ENCODE measurements at regions not wholly inside any gene's neighbourhood (a gene's known extent, or its start where the extent isn't known, plus 50 kb on each side); places are given as distances from the start of the nearest gene placed in this dataset.

DNA sequence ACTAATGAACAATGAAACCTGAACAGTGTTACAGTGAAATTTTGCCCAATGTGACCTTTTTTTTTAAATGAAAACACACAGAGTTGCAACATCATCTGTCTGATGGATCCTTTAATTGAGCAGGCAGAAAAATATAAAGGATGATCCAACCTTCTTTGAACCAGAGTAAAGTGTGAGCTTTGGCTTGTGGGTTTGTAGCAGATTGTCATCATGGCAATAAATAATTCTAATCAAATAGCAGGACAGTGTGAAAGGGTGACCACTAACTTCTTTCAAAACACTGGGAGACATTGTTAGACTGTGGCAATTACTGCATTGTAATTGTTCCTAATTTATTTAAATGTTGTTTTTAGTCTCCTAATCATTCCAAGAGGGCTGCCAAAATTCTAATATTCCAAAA is 197.2 kb downstream of the CHD9NB start:
- in situ Hi-C loops (cut with MboI; ENCODE audit: low pct_ligation_motif_present in 1 of 4, low pct_unique_long_range_greater_than_20kb in 1 of 4, low sequenced_read_pairs in 3 of 4), result no loop called here
- no peak overlapping the region for H3K27ac ChIP-seq
- no peak for DNase-seq

GRCh38 chr16:52852978-52853377 is 199.7 kb downstream of the CHD9NB start:
- Histone ChIP-seq H3K27ac (no peak overlapping the region), H3K4me1 (no peaks in the 10 kb centered on the region), H3K9me3 (peaks cover 16 to 17% of the 10 kb centered on the region in 2 donors), H3K36me3 (no peaks in the 10 kb centered on the region), H3K27me3 (no peaks in the 10 kb centered on the region), H3K4me3 (no peak overlapping the region)
- intact Hi-C loops (cut with DNase I; ENCODE audit: low total_unique reads), result no loop called here
- TF ChIP-seq POLR2A (IDR thresholded peaks at IDR 0.05) (no peak), POLR2AphosphoS5 (IDR thresholded peaks at IDR 0.05) (no peak), EP300 (IDR thresholded peaks at IDR 0.05; ENCODE audit: low read depth) (no peak)
- TF ChIP-seq, protein P1, sequence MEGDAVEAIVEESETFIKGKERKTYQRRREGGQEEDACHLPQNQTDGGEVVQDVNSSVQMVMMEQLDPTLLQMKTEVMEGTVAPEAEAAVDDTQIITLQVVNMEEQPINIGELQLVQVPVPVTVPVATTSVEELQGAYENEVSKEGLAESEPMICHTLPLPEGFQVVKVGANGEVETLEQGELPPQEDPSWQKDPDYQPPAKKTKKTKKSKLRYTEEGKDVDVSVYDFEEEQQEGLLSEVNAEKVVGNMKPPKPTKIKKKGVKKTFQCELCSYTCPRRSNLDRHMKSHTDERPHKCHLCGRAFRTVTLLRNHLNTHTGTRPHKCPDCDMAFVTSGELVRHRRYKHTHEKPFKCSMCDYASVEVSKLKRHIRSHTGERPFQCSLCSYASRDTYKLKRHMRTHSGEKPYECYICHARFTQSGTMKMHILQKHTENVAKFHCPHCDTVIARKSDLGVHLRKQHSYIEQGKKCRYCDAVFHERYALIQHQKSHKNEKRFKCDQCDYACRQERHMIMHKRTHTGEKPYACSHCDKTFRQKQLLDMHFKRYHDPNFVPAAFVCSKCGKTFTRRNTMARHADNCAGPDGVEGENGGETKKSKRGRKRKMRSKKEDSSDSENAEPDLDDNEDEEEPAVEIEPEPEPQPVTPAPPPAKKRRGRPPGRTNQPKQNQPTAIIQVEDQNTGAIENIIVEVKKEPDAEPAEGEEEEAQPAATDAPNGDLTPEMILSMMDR (IDR thresholded peaks at IDR 0.05), result no peak
- 79% methylated on average over 3 of the region's 5 CpGs; no CpG with 5 or more reads in 1 of the 2 donors for WGBS, 2 donors (ENCODE audit: low coverage in 1 of 2)
- in situ Hi-C loops (cut with MboI; ENCODE audit: low pct_ligation_motif_present in 1 of 4, low pct_unique_long_range_greater_than_20kb in 1 of 4, low sequenced_read_pairs in 3 of 4), result no loop called here
- DNase-seq, result no peak

More for the DNA sequence above, 197.2 kb downstream of the CHD9NB start:
- Histone ChIP-seq H3K27me3 (no peaks in the 10 kb centered on the region), H3K9me3 (peaks cover 16 to 17% of the 10 kb centered on the region in 2 donors), H3K36me3 (no peaks in the 10 kb centered on the region), H3K4me3 (no peak overlapping the region), H3K4me1 (no peaks in the 10 kb centered on the region)
- intact Hi-C loops (cut with DNase I; ENCODE audit: low total_unique reads), result no loop called here
- no peak for TF ChIP-seq EP300 (IDR thresholded peaks at IDR 0.05; ENCODE audit: low read depth)
- no peak for TF ChIP-seq POLR2A (IDR thresholded peaks at IDR 0.05)
- TF ChIP-seq, protein P1 (IDR thresholded peaks at IDR 0.05), result no peak

GRCh38 chr16:52851211-52851740 is 201.4 kb downstream of the CHD9NB start:
- in situ Hi-C loops (cut with MboI; ENCODE audit: low pct_ligation_motif_present in 1 of 4, low pct_unique_long_range_greater_than_20kb in 1 of 4, low sequenced_read_pairs in 3 of 4), result no loop called here
- Histone ChIP-seq H3K9me3 (peaks cover 16 to 17% of the 10 kb centered on the region in 2 donors), H3K4me3 (no peak overlapping the region), H3K4me1 (no peaks in the 10 kb centered on the region), H3K36me3 (no peaks in the 10 kb centered on the region), H3K27me3 (no peaks in the 10 kb centered on the region), H3K27ac (no peak overlapping the region)
- TF ChIP-seq, protein P1 (IDR thresholded peaks at IDR 0.05), result no peak
- TF ChIP-seq POLR2AphosphoS5 (IDR thresholded peaks at IDR 0.05) (no peak), EP300 (IDR thresholded peaks at IDR 0.05; ENCODE audit: low read depth) (no peak), POLR2A (IDR thresholded peaks at IDR 0.05) (no peak)
- DNase-seq, result no peak
- intact Hi-C loops (cut with DNase I; ENCODE audit: low total_unique reads), result no loop called here
- WGBS, 2 donors (ENCODE audit: low coverage in 1 of 2), result 0 to 49% methylated on average over 1 of the region's 1 CpG

DNA sequence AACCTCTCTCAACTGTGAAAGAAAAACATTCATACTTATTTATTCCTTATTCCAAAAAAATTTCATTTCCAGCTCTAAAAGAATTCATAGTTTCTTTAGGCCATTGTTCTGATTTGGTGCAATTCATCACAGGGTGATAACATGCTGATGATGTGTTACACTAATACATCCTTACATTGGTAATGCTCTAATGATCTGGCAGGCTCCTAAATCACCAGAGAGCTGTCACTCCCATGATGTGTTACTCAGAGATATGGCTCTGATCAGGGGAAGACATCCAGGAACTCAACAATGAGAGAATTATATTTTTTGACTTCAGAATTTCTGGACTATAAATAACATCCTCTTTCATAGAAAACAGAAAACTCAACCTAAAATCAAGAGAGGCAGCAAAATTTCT is 209.3 kb downstream of the CHD9NB start:
- DNase-seq, result no peak
- no peaks in the 10 kb centered on the region for H3K27me3 ChIP-seq
- TF ChIP-seq POLR2A (IDR thresholded peaks at IDR 0.05) (no peak), POLR2AphosphoS5 (IDR thresholded peaks at IDR 0.05) (no peak), EP300 (IDR thresholded peaks at IDR 0.05; ENCODE audit: low read depth) (no peak)
- TF ChIP-seq, protein P1 (IDR thresholded peaks at IDR 0.05), result no peak
- in situ Hi-C loops (cut with MboI; ENCODE audit: low pct_ligation_motif_present in 1 of 4, low pct_unique_long_range_greater_than_20kb in 1 of 4, low sequenced_read_pairs in 3 of 4) (no loop called here), intact Hi-C loops (cut with DNase I; ENCODE audit: low total_unique reads) (no loop called here)
- H3K4me1 ChIP-seq, result no peaks in the 10 kb centered on the region
- H3K4me3 ChIP-seq, result no peak overlapping the region
- H3K27ac ChIP-seq, result no peak overlapping the region
- no peaks in the 10 kb centered on the region for H3K36me3 ChIP-seq
- H3K9me3 ChIP-seq, result no peaks in the 10 kb centered on the region

Measured in transverse colon (tissue), 4 donors.